ENCODE measurements at regions not wholly inside any gene's neighbourhood (a gene's known extent, or its start where the extent isn't known, plus 50 kb on each side); places are given as distances from the start of the nearest gene placed in this dataset.
"Not testable (repeated sequence)": the region's sequence is repeated elsewhere in the genome, so short reads cannot be mapped to it uniquely, and the experiment has no call there.

- DNase-seq (ENCODE audit: low read depth): no peak
- no peak overlapping the region for H3K4me3 ChIP-seq (ENCODE audit: low read depth, low read length)
- TF ChIP-seq MAX (IDR thresholded peaks at IDR 0.05; ENCODE audit: low read depth, low read length): no peak
Measured at GRCh38 chr10:36421992-36422391, 703.4 kb upstream of the ANKRD30A start.

- no peak overlapping the region for H3K4me3 ChIP-seq (ENCODE audit: low read depth, low read length)
- TF ChIP-seq MAX (IDR thresholded peaks at IDR 0.05; ENCODE audit: low read depth, low read length) (no peak), MYC (IDR thresholded peaks at IDR 0.05; ENCODE audit: low read depth, low read length) (no peak), POLR2A (IDR thresholded peaks at IDR 0.05; ENCODE audit: extremely low read depth, insufficient read length) (no peak), CTCF (IDR thresholded peaks at IDR 0.05; ENCODE audit: low read depth, low read length) (no peak)
- no peak for DNase-seq (ENCODE audit: low read depth)
Measured at GRCh38 chr10:36416513-36416912, 708.9 kb upstream of the ANKRD30A start.

- no peak for TF ChIP-seq CTCF (IDR thresholded peaks at IDR 0.05; ENCODE audit: low read depth, low read length)
- TF ChIP-seq MAX (IDR thresholded peaks at IDR 0.05; ENCODE audit: low read depth, low read length): no peak
- TF ChIP-seq MYC (IDR thresholded peaks at IDR 0.05; ENCODE audit: low read depth, low read length): no peak
- no peak for TF ChIP-seq POLR2A (IDR thresholded peaks at IDR 0.05; ENCODE audit: extremely low read depth, insufficient read length)
Measured at GRCh38 chr10:36412942-36413341, 712.5 kb upstream of the ANKRD30A start.

GRCh38 chr10:36400238-36400637 lies 725.2 kb upstream of the ANKRD30A start:
- H3K4me3 ChIP-seq (ENCODE audit: low read depth, low read length); DNase-seq (ENCODE audit: low read depth): not testable (repeated sequence)

More at GRCh38 chr10:36412942-36413341, 712.5 kb upstream of the ANKRD30A start:
- no peak for DNase-seq (ENCODE audit: low read depth)
- no peak overlapping the region for H3K4me3 ChIP-seq (ENCODE audit: low read depth, low read length)

- DNase-seq (ENCODE audit: low read depth): no peak
- TF ChIP-seq MYC (IDR thresholded peaks at IDR 0.05; ENCODE audit: low read depth, low read length): no peak
- TF ChIP-seq MAX (IDR thresholded peaks at IDR 0.05; ENCODE audit: low read depth, low read length): no peak
- TF ChIP-seq CTCF (IDR thresholded peaks at IDR 0.05; ENCODE audit: low read depth, low read length): no peak
- TF ChIP-seq POLR2A (IDR thresholded peaks at IDR 0.05; ENCODE audit: extremely low read depth, insufficient read length): no peak
- no peak overlapping the region for H3K4me3 ChIP-seq (ENCODE audit: low read depth, low read length)
Measured at GRCh38 chr10:36393801-36394200, 731.6 kb upstream of the ANKRD30A start.

- no peak for DNase-seq (ENCODE audit: low read depth)
- H3K4me3 ChIP-seq (ENCODE audit: low read depth, low read length): no peak overlapping the region
- no peak for TF ChIP-seq MYC (IDR thresholded peaks at IDR 0.05; ENCODE audit: low read depth, low read length)
- TF ChIP-seq CTCF (IDR thresholded peaks at IDR 0.05; ENCODE audit: low read depth, low read length): no peak
- no peak for TF ChIP-seq MAX (IDR thresholded peaks at IDR 0.05; ENCODE audit: low read depth, low read length)
- TF ChIP-seq POLR2A (IDR thresholded peaks at IDR 0.05; ENCODE audit: extremely low read depth, insufficient read length): no peak
Measured at GRCh38 chr10:36391405-36391804, 734.0 kb upstream of the ANKRD30A start.

- TF ChIP-seq MAX (IDR thresholded peaks at IDR 0.05; ENCODE audit: low read depth, low read length) (no peak), POLR2A (IDR thresholded peaks at IDR 0.05; ENCODE audit: extremely low read depth, insufficient read length) (no peak), MYC (IDR thresholded peaks at IDR 0.05; ENCODE audit: low read depth, low read length) (no peak), CTCF (IDR thresholded peaks at IDR 0.05; ENCODE audit: low read depth, low read length) (no peak)
- DNase-seq (ENCODE audit: low read depth): no peak
- H3K4me3 ChIP-seq (ENCODE audit: low read depth, low read length): no peak overlapping the region
Measured at GRCh38 chr10:36390221-36390620, 735.2 kb upstream of the ANKRD30A start.
